ENCODE measurements at regions not wholly inside any gene's neighbourhood (a gene's known extent, or its start where the extent isn't known, plus 50 kb on each side); places are given as distances from the start of the nearest gene placed in this dataset.

DNA sequence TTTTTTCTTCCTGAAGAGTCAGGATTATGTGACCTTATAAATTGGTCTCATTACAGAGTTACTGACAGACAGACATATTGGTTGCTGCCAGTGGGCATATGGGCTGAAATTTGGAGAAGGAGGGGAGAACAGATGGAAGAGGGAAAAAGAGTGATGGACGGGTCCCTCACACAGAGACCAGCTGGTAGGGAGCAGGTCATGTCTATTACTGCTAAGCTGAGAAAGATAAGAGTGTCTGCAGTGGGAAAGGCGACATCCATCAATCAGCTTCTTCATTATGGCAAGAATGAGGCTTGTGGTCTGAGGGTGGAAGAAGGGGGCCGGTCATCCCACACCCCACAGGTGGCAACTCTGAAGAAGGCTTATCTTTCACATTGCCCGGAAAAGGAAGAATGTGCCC lies 353.8 kb upstream of the RSPO3 start:
- H2BK20ac ChIP-seq (ENCODE audit: low read depth, low read length) = no peak overlapping the region
- H4K91ac ChIP-seq (ENCODE audit: insufficient read depth, low read depth, low read length) = no peak overlapping the region
- no peak overlapping the region for H3K23ac ChIP-seq (ENCODE audit: low read depth, low read length)
- TF ChIP-seq RFX5 (IDR thresholded peaks at IDR 0.05; ENCODE audit: low read depth, low read length) = no peak
- TF ChIP-seq CEBPB (IDR thresholded peaks at IDR 0.05; ENCODE audit: low read depth, low read length) = no peak
- no peak for TF ChIP-seq BHLHE40 (IDR thresholded peaks at IDR 0.05; ENCODE audit: low read depth, low read length)
- TF ChIP-seq, protein P1, sequence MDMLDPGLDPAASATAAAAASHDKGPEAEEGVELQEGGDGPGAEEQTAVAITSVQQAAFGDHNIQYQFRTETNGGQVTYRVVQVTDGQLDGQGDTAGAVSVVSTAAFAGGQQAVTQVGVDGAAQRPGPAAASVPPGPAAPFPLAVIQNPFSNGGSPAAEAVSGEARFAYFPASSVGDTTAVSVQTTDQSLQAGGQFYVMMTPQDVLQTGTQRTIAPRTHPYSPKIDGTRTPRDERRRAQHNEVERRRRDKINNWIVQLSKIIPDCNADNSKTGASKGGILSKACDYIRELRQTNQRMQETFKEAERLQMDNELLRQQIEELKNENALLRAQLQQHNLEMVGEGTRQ (IDR thresholded peaks at IDR 0.05; ENCODE audit: low read depth, low read length) = no peak
- TF ChIP-seq SMC3 (IDR thresholded peaks at IDR 0.05; ENCODE audit: low read depth, low read length) = no peak
- TF ChIP-seq RCOR1 (IDR thresholded peaks at IDR 0.05; ENCODE audit: insufficient replicate concordance, low read length) = no peak
- TF ChIP-seq, protein P2, sequence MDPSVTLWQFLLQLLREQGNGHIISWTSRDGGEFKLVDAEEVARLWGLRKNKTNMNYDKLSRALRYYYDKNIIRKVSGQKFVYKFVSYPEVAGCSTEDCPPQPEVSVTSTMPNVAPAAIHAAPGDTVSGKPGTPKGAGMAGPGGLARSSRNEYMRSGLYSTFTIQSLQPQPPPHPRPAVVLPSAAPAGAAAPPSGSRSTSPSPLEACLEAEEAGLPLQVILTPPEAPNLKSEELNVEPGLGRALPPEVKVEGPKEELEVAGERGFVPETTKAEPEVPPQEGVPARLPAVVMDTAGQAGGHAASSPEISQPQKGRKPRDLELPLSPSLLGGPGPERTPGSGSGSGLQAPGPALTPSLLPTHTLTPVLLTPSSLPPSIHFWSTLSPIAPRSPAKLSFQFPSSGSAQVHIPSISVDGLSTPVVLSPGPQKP (IDR thresholded peaks at IDR 0.05; ENCODE audit: borderline replicate concordance, low read depth, low read length) = no peak
- no peak for TF ChIP-seq MXI1 (IDR thresholded peaks at IDR 0.05; ENCODE audit: borderline replicate concordance, low read depth, low read length)
- TF ChIP-seq MAZ (IDR thresholded peaks at IDR 0.05; ENCODE audit: borderline replicate concordance, low read depth, low read length) = no peak
- TF ChIP-seq NFE2L2 (IDR thresholded peaks at IDR 0.05; ENCODE audit: low read depth, low read length) = no peak
- TF ChIP-seq CHD1 (IDR thresholded peaks at IDR 0.05; ENCODE audit: low read depth, low read length) = no peak
- TF ChIP-seq MAFK (IDR thresholded peaks at IDR 0.05; ENCODE audit: low read depth, low read length) = no peak
- no peak for TF ChIP-seq FOS (IDR thresholded peaks at IDR 0.05; ENCODE audit: low read depth, low read length)
- TF ChIP-seq, protein P3, sequence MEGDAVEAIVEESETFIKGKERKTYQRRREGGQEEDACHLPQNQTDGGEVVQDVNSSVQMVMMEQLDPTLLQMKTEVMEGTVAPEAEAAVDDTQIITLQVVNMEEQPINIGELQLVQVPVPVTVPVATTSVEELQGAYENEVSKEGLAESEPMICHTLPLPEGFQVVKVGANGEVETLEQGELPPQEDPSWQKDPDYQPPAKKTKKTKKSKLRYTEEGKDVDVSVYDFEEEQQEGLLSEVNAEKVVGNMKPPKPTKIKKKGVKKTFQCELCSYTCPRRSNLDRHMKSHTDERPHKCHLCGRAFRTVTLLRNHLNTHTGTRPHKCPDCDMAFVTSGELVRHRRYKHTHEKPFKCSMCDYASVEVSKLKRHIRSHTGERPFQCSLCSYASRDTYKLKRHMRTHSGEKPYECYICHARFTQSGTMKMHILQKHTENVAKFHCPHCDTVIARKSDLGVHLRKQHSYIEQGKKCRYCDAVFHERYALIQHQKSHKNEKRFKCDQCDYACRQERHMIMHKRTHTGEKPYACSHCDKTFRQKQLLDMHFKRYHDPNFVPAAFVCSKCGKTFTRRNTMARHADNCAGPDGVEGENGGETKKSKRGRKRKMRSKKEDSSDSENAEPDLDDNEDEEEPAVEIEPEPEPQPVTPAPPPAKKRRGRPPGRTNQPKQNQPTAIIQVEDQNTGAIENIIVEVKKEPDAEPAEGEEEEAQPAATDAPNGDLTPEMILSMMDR (conservative IDR thresholded peaks at IDR 0.05; ENCODE audit: low read depth, low read length) = no peak
- H3K4me3 ChIP-seq (ENCODE audit: insufficient read depth, low read depth, low read length) = no peak overlapping the region
- H4K5ac ChIP-seq (ENCODE audit: low read depth, low read length) = no peak overlapping the region
- H4K20me1 ChIP-seq (ENCODE audit: insufficient read depth, low read length) = no peaks in the 10 kb centered on the region
- no CpG with 5 or more reads among the region's 4 CpGs for WGBS, 2 experiments (ENCODE audit: extremely low coverage in 2 of 2, insufficient read length in 1 of 2)
- no peaks in the 10 kb centered on the region for H3K79me1 ChIP-seq (ENCODE audit: low read depth in 1 of 2, low read length in 2 of 2)
- ChIA-PET CTCF (no interaction called here), POLR2A (ENCODE audit: unreplicated experiment) (no interaction called here)
- in situ Hi-C loops (cut with MboI; ENCODE audit: low sequenced_read_pairs) = no loop called here
- no peaks in the 10 kb centered on the region for H3K36me3 ChIP-seq (ENCODE audit: control insufficient read depth, insufficient read depth, low read length)
- DNase-seq (no peak), ATAC-seq (ENCODE audit: low read depth) (no peak)
- H2AFZ ChIP-seq (replicated peaks; ENCODE audit: low read length, poor library complexity) = no peak overlapping the region
- no peaks in the 10 kb centered on the region for H3K9me3 ChIP-seq (ENCODE audit: control insufficient read depth, insufficient read depth, low read length)
- no peak overlapping the region for H2BK120ac ChIP-seq (ENCODE audit: low read depth, low read length)
- peaks cover 2% of the 10 kb centered on the region; the same call in 1 of the 2 replicates for H3K27me3 ChIP-seq (ENCODE audit: control insufficient read depth, insufficient read depth, low read length)
- no peak overlapping the region for H3K27ac ChIP-seq (ENCODE audit: insufficient read depth, low read length)
- no peak overlapping the region for H3K56ac ChIP-seq (ENCODE audit: extremely low read depth, insufficient read depth, low read length)
- no peak overlapping the region for H2BK15ac ChIP-seq (ENCODE audit: low read depth, low read length)
- H3K9ac ChIP-seq (ENCODE audit: low read depth, low read length) = no peak overlapping the region
- H3K4me1 ChIP-seq (ENCODE audit: control insufficient read depth, insufficient read depth, low read length) = no peaks in the 10 kb centered on the region
- H3K9me1 ChIP-seq (ENCODE audit: insufficient read depth, low read length) = no peaks in the 10 kb centered on the region
- dilution Hi-C loops (cut with HindIII; ENCODE audit: low sequenced_read_pairs, unreplicated experiment) = no loop called here
- no peak overlapping the region for H2AK5ac ChIP-seq (ENCODE audit: low read depth, low read length)
- intact Hi-C loops (cut with micrococcal nuclease) = no loop called here
- BruUV-seq (replicated peaks) = no TSS peak
- no peak overlapping the region for H3K4ac ChIP-seq (ENCODE audit: low read depth, low read length)
- no peak overlapping the region for H2BK5ac ChIP-seq (ENCODE audit: low read depth, low read length, poor library complexity, severe bottlenecking)
- no peak overlapping the region for H3K4me2 ChIP-seq (ENCODE audit: low read depth, low read length)
- H2AK9ac ChIP-seq (replicated peaks; ENCODE audit: low read depth, low read length, poor library complexity) = no peak overlapping the region
- no peak overlapping the region for H3K14ac ChIP-seq (replicated peaks; ENCODE audit: low read depth, low read length)
- no peak overlapping the region for H3K18ac ChIP-seq (ENCODE audit: low read depth, low read length)
- H4K8ac ChIP-seq (ENCODE audit: low read depth in 2 of 2, low read length in 2 of 2) = no peak overlapping the region
